Activated CD8-positive, alpha-beta T cell treated with anti-CD3 and anti-CD28 coated beads, Interleukin-2, amount 10 ng/mL, durations not matched to agents 7 days and 5 days (primary cell): ENCODE measurements at regions not wholly inside any gene's neighbourhood (a gene's known extent, or its start where the extent isn't known, plus 50 kb on each side); places are given as distances from the start of the nearest gene placed in this dataset.

ENCODE experiments used
- ATAC-seq: fragments of 150-1000 bp; cut with Tn5 transposase; one replicate; pipeline ENCODE4 v1.10.0; 2021; ENCODE audit warnings: moderate library complexity
- CTCF ChIA-PET: fragments of 350-600 bp; sonication (Branson Sonifier 250); formaldehyde crosslinking; loops from one replicate; lab custom pipeline; 2021; ENCODE audit warnings: antibody characterized with exemption; lab: Charles Lee
- POLR2A ChIA-PET: fragments of 350-600 bp; sonication (Branson Sonifier 250); formaldehyde crosslinking; loops from one replicate; lab custom pipeline; 2021; ENCODE audit warnings: antibody characterized with exemption; lab: Charles Lee
- DNase-seq: peaks from one replicate; pipeline ENCODE4 v3.0.0-alpha.2; 2020
- H3K27ac Mint-ChIP-seq: one replicate; pipeline ENCODE4 v1.8.0; 2021; ENCODE audit warnings: mild to moderate bottlenecking, mixed read lengths
- H3K27me3 Mint-ChIP-seq: one replicate; pipeline ENCODE4 v1.8.0; 2021; ENCODE audit warnings: low read depth, mixed read lengths
- H3K36me3 Mint-ChIP-seq: one replicate; pipeline ENCODE4 v1.8.0; 2021; ENCODE audit warnings: low read depth, mixed read lengths
- H3K4me1 Mint-ChIP-seq: one replicate; pipeline ENCODE4 v1.8.0; 2021; ENCODE audit warnings: low read depth, mixed read lengths
- H3K4me3 Mint-ChIP-seq: one replicate; pipeline ENCODE4 v1.8.0; 2021; ENCODE audit warnings: mild to moderate bottlenecking, mixed read lengths
- H3K9me3 Mint-ChIP-seq: one replicate; pipeline ENCODE4 v1.8.0; 2022; ENCODE audit warnings: mixed read lengths; ENCODE audit not compliant: insufficient read depth

DNA sequence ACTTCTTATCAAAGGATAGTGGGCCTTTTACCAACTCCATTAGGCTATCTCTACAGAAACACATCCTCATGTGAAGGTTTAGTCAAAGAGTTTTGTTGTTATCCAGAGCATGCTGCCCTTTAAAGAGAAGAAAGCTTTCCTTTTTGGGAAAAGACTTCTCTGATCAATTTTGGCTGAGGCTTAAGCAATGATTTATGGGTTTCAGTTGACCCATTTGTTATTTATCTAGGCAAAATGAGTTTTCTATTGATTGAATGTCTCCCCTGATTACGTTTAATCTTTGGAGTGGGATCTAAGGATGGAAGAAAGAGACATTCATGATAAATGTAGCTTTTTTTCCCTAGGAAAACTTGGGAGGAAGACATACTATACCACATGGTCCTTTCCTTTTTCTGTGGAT, 326.6 kb upstream of the JAG1 start:
- ATAC-seq (no peak), DNase-seq (no peak)
- ChIA-PET POLR2A (no interaction called here), CTCF (no interaction called here)
- no peak overlapping the region for H3K4me3 Mint-ChIP-seq
- H3K36me3 Mint-ChIP-seq: no peaks in the 10 kb centered on the region
- no peak overlapping the region for H3K27ac Mint-ChIP-seq
- H3K4me1 Mint-ChIP-seq: no peaks in the 10 kb centered on the region
- no peaks in the 10 kb centered on the region for H3K27me3 Mint-ChIP-seq
- H3K9me3 Mint-ChIP-seq: no peaks in the 10 kb centered on the region

GRCh38 chr20:11001302-11001701, 327.5 kb upstream of the JAG1 start:
- ATAC-seq (no peak), DNase-seq (no peak)
- H3K27me3 Mint-ChIP-seq: no peaks in the 10 kb centered on the region
- ChIA-PET CTCF (no interaction called here), POLR2A (interaction anchor here (0.6 kb wide), 1 partner anchor 104 kb away, joined by 3 read pairs; no protein-coding TSS in a partner anchor)
- no peaks in the 10 kb centered on the region for H3K36me3 Mint-ChIP-seq
- H3K9me3 Mint-ChIP-seq: no peaks in the 10 kb centered on the region
- H3K4me3 Mint-ChIP-seq: no peak overlapping the region
- H3K27ac Mint-ChIP-seq: no peak overlapping the region
- H3K4me1 Mint-ChIP-seq: no peaks in the 10 kb centered on the region

DNA sequence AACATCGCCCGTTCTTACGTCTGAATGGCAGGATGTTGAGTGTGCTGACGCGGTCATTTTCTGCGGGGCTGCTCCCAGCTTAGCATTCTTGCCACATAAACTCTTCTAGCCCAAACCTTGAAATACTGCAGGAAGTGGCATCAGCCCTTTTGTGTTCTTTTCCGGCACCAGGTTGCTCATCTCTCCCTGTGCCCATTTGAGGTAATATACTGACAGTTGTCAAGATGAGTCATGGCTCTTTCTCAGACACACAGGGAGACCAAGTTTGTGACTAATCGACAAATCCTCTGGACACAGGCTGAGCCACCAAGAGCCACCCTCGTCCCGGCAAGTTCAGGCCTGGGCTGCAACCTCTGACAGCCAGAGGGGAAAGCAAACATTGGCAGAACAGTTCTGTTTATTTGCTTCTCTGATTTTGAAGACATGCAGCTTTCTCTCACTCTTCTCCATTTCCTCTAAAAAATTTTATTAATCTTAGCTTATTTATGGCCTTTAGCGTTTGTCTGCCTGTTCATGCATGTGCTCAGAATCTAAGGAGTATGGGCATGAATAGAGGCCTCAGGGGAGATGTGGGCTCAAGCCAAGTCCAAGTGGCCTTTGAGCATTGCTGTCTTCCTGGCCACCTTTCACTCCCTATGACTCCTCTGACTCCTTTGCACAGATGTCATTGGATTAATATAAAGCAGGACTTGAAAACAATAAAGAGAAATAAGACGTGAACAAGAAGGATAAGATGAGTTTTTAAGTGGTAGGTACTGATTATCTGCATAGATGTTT, 328.2 kb upstream of the JAG1 start:
- Mint-ChIP-seq H3K9me3 (no peaks in the 10 kb centered on the region), H3K27ac (no peak overlapping the region), H3K4me3 (no peak overlapping the region), H3K36me3 (no peaks in the 10 kb centered on the region), H3K27me3 (no peaks in the 10 kb centered on the region), H3K4me1 (no peaks in the 10 kb centered on the region)
- POLR2A ChIA-PET: interaction anchor here (0.6 kb wide), 1 partner anchor 104 kb away, joined by 3 read pairs; no protein-coding TSS in a partner anchor
- CTCF ChIA-PET: no interaction called here
- ATAC-seq: no peak
- DNase-seq: no peak

DNA sequence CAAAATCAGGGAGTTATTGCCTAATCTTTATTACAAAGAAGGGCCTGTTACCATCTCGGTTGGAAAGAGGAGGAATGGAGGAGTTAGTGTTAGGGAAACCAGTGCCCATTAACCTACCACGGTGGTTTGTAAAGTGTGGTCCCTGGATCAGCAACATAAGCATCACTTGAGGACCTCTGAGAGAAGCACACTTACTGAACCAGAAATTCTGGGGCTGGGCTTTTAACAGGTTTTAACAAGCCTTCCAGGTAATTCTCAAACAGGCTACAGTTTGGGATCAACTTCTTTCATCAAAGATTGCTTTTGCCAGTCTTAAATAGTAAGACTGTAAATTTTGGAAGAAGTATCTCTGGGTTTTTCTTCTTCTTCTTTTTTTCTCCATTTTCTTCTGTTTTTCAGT, 329.5 kb upstream of the JAG1 start:
- Mint-ChIP-seq H3K27ac (no peak overlapping the region), H3K4me3 (no peak overlapping the region), H3K36me3 (no peaks in the 10 kb centered on the region), H3K27me3 (no peaks in the 10 kb centered on the region), H3K9me3 (no peaks in the 10 kb centered on the region), H3K4me1 (no peaks in the 10 kb centered on the region)
- CTCF ChIA-PET: no interaction called here
- no peak for ATAC-seq
- DNase-seq: no peak
- POLR2A ChIA-PET: no interaction called here

DNA sequence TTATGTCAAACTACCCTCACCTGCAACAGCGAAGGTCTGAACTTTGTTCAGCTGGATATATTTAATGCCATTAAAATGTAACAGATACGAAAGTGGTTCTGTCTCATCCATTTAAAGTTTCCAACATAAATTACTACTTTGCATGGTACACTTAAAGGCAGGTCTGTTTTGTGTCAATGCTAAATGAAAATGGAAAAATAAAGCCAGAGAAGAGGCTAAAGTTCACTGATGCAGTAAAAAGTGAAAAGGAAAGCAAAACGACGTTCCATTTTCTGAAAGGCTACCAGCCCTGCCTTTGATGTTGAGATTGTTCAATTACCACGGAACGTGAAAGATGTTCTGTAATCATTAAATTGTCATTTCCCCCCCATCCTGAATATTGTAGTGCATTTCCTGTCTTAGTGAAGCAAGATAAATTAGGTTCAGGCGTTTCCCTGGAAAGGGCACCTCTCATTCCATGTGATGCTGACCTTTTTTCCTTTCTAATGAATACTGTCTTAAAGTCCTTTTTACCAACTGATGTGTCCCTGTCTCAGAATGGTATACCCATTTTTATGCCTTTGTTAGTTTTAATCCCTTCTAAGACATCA, 334.7 kb upstream of the JAG1 start:
- ATAC-seq (no peak), DNase-seq (no peak)
- no peak overlapping the region for H3K4me3 Mint-ChIP-seq
- H3K27ac Mint-ChIP-seq: no peak overlapping the region
- CTCF ChIA-PET: interaction anchor here (0.7 kb wide), 1 partner anchor 151 kb away, joined by 3 read pairs; no protein-coding TSS in a partner anchor
- H3K36me3 Mint-ChIP-seq: no peaks in the 10 kb centered on the region
- POLR2A ChIA-PET: no interaction called here
- H3K4me1 Mint-ChIP-seq: no peaks in the 10 kb centered on the region
- no peaks in the 10 kb centered on the region for H3K27me3 Mint-ChIP-seq
- H3K9me3 Mint-ChIP-seq: no peaks in the 10 kb centered on the region

DNA sequence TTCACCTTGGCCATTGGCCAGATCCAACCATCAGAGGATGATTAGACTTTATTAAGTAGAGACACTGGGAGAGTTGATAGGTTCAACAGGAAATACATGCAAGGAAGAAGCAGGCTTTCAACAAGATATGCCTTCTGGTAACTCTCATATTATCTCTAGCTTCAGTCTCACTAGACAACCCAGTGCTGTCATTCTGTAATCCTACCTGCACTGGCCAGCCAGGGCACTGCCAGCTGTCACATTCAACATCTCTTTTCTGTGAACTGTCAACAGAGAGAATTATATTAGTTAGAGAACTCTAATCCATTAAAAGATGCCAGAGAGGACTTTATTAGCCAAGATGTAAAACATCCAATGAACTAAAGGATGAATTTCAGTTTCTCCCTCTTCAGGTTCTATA, 337.9 kb upstream of the JAG1 start:
- CTCF ChIA-PET: no interaction called here
- no peak overlapping the region for H3K4me3 Mint-ChIP-seq
- no peak overlapping the region for H3K27ac Mint-ChIP-seq

GRCh38 chr20:11012975-11013374, 339.2 kb upstream of the JAG1 start:
- DNase-seq (no peak), ATAC-seq (no peak)
- Mint-ChIP-seq H3K4me1 (no peaks in the 10 kb centered on the region), H3K27ac (no peak overlapping the region), H3K36me3 (no peaks in the 10 kb centered on the region), H3K4me3 (no peak overlapping the region), H3K9me3 (no peaks in the 10 kb centered on the region), H3K27me3 (no peaks in the 10 kb centered on the region)
- ChIA-PET CTCF (no interaction called here), POLR2A (no interaction called here)

More for the DNA sequence above, 337.9 kb upstream of the JAG1 start:
- Mint-ChIP-seq H3K27me3 (no peaks in the 10 kb centered on the region), H3K4me1 (no peaks in the 10 kb centered on the region), H3K9me3 (no peaks in the 10 kb centered on the region), H3K36me3 (no peaks in the 10 kb centered on the region)
- DNase-seq (no peak), ATAC-seq (no peak)
- POLR2A ChIA-PET: no interaction called here

DNA sequence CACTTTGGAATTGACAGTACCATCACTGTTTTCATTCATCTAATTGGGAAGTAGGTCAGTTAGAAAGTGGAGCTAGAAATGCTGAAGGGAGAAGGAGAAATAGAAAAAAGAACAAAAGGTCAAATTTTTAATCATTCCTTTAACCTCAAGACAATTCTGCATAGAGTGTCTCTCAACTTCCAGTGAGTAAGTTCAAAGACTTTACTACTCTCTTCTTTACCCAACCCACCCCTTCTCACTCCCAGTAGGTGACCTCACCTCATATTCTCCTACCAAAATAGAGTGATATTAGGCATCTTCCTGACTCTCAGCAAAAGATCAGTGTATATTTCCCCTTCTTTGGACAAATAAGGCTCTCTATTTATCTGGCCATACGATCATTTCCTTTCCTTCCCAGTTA, 340.0 kb upstream of the JAG1 start:
- H3K4me3 Mint-ChIP-seq: no peak overlapping the region
- H3K36me3 Mint-ChIP-seq: no peaks in the 10 kb centered on the region
- DNase-seq (no peak), ATAC-seq (no peak)
- POLR2A ChIA-PET: no interaction called here
- no peaks in the 10 kb centered on the region for H3K4me1 Mint-ChIP-seq
- CTCF ChIA-PET: no interaction called here
- no peaks in the 10 kb centered on the region for H3K27me3 Mint-ChIP-seq
- H3K9me3 Mint-ChIP-seq: no peaks in the 10 kb centered on the region
- H3K27ac Mint-ChIP-seq: no peak overlapping the region

GRCh38 chr20:11015440-11015839, 341.6 kb upstream of the JAG1 start:
- Mint-ChIP-seq H3K36me3 (no peaks in the 10 kb centered on the region), H3K4me1 (no peaks in the 10 kb centered on the region), H3K27ac (no peak overlapping the region), H3K4me3 (no peak overlapping the region), H3K9me3 (no peaks in the 10 kb centered on the region), H3K27me3 (no peaks in the 10 kb centered on the region)
- no peak for ATAC-seq
- CTCF ChIA-PET: interaction anchor here (1.1 kb wide), 1 partner anchor 8 kb away, joined by 3 read pairs; no protein-coding TSS in a partner anchor
- no peak for DNase-seq
- POLR2A ChIA-PET: no interaction called here

DNA sequence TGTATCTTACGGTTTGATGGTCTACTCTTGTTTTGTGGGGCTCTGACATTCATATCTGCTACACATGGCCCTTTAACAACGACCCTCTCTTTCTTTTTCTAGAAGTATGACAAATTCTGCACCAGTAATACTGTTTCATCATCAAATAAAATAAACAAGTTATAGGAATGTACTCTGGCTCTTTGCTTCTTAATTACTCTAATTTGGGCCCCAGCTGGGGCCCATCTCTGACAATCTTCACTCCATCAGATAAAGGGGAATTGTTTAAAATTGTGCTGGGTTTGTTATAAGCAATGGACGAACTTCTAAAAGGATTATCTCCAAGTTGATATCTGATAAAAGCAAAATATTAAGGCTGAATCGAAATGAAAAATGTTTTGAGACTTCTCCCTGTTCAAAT, 343.6 kb upstream of the JAG1 start:
- Mint-ChIP-seq H3K4me1 (no peaks in the 10 kb centered on the region), H3K27ac (no peak overlapping the region), H3K9me3 (no peaks in the 10 kb centered on the region), H3K4me3 (no peak overlapping the region), H3K27me3 (no peaks in the 10 kb centered on the region), H3K36me3 (no peaks in the 10 kb centered on the region)
- CTCF ChIA-PET: no interaction called here
- POLR2A ChIA-PET: no interaction called here
- ATAC-seq: no peak
- DNase-seq: no peak

DNA sequence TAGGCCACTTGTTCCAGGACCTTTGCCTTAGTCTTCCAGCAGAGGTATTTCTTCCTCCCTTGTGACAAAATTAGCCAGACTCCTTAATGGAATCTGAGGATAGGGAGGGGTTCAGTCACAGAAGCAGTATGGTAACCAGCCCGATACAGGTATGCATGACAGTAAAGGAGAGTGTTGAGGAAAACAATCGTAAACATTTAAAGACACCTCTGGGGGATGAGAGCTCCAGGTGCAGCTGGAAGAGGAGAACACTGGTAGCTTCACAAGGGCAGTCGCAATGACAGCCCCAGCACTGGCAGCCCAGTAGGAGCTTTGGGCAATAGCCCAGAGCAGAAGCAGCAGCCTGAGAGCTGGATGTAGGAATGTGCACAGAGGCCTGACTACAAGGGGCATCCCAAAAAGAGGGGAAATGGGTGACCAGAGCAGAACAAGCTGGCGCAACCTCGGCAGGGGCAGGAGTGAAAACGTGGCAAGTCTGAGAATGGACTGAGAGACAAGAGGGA, 344.9 kb upstream of the JAG1 start:
- no peaks in the 10 kb centered on the region for H3K9me3 Mint-ChIP-seq
- ChIA-PET CTCF (no interaction called here), POLR2A (no interaction called here)

GRCh38 chr20:11020712-11021111, 346.9 kb upstream of the JAG1 start:
- DNase-seq: no peak
- no peaks in the 10 kb centered on the region for H3K4me1 Mint-ChIP-seq
- H3K27me3 Mint-ChIP-seq: no peaks in the 10 kb centered on the region
- CTCF ChIA-PET: no interaction called here
- no peaks in the 10 kb centered on the region for H3K36me3 Mint-ChIP-seq
- POLR2A ChIA-PET: no interaction called here
- H3K4me3 Mint-ChIP-seq: no peak overlapping the region
- H3K27ac Mint-ChIP-seq: no peak overlapping the region
- ATAC-seq: no peak
- no peaks in the 10 kb centered on the region for H3K9me3 Mint-ChIP-seq

More for the DNA sequence above, 344.9 kb upstream of the JAG1 start:
- Mint-ChIP-seq H3K27me3 (no peaks in the 10 kb centered on the region), H3K27ac (no peak overlapping the region), H3K4me3 (no peak overlapping the region), H3K4me1 (no peaks in the 10 kb centered on the region), H3K36me3 (no peaks in the 10 kb centered on the region)
- DNase-seq (no peak), ATAC-seq (no peak)
